Fibroblast of skin of back (primary cell): ENCODE measurements at regions not wholly inside any gene's neighbourhood (a gene's known extent, or its start where the extent isn't known, plus 50 kb on each side); places are given as distances from the start of the nearest gene placed in this dataset.
"Not testable (repeated sequence)": the region's sequence is repeated elsewhere in the genome, so short reads cannot be mapped to it uniquely, and the experiment has no call there.

Source experiments
- DNase-seq: peaks from one replicate; pipeline ENCODE4 v3.0.0-alpha.2; 2013

DNA sequence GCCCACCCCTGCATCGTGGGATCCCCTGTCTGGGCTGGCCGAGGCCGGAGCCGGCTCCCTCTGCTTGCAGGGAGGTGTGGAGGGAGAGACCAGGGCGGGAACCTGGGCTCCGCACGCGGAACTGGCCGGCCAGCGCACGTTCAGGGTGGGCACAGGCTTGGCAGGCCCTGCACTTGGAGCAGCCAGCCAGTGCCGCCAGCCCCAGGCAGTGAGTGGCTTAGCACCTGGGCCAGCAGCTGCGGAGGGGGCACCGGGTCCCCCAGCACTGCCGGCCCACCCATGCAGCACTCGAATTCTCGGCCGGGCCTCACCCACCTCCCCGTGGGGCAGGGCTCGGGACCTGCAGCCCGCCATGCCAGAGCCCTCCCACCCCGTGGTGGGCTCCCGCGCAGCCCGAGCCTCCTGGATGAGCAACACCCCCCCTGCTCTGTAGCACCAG is 422.6 kb downstream of the AMY1C start:
- no peak for DNase-seq

DNA sequence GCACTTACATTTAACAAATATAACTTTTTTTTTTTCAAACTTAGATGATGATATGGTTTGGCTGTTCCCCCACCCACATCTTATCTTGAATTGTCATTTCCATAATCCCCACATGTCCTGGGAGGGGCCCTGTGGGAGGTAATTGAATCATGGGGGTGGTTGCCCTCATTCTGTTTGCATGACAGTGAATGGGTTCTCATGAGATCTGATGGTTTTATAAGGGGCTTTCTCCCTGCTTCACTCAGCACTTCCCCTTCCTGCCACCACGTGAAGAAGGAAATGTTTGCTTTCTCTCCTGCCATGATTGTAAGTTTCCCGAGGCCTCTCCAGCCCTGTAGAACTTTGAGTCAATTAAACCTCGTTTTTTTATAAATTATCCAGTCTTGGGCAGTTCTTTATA is 432.6 kb downstream of the AMY1C start:
- no peak for DNase-seq

DNA sequence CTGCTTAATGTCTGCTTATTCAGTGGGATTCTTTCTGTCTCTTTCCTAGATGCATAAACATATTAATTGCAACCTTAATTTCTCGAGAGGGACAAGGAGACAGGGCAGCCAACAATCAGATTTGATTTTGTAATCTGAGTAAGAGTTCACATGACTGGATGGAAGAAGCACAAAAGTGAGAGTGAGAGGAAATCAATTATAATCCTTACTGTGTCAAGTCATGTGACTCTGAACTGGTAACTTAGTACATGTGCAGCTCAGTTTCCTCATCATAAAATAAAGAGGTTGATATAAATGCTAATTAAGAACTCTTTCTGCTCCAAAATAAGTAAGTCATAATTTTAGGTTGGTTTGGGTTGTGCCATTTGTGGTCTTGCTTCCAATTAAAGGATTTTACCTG is 439.5 kb downstream of the AMY1C start:
- no peak for DNase-seq

- DNase-seq, result no peak
These were observed 441.1 kb downstream of the AMY1C start for GRCh38 chr1:104190821-104191220.

DNA sequence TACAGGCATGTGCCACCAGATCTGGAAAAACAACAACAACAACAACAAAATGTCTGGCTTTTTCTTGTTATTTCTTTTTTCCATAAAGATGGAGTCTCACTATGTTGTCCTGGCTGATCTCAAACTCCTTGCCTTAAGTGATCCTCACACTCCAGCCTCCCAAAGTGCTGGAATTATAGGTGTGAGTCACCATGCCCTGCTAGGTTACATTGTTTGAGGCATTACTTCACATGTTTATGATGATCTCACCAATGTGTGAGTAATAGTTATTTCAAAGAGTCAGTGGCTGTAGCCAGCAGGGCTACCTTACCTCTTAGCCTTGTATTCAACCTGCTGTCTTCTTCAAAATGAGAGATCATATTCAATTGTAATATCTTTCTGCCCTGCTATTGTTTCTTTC is 445.7 kb downstream of the AMY1C start:
- DNase-seq, result peak; percentile 0

GRCh38 chr1:104196136-104196535 is 446.4 kb downstream of the AMY1C start:
- DNase-seq, result no peak

DNA sequence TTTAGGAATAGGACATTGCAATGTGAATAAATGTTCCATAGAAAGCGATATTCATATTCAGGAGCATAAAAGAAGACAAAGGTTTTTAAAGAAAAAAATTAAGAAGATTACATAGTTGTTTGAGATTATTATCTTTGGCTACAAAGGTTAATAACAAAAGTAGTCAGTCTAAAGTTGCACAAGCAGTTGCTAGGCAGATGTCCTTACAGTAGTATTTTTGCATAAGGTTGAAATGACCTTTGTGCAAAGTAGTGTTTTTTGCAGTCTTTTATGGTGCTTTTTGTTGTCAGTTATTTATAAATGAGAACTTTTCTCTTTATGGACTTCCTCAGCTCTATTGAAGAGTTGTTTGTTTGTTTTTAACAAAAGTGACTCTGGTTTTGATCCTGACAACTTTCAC is 447.8 kb downstream of the AMY1C start:
- no peak for DNase-seq

- DNase-seq, result no peak
These were observed 462.5 kb downstream of the AMY1C start for GRCh38 chr1:104212239-104212638.

DNA sequence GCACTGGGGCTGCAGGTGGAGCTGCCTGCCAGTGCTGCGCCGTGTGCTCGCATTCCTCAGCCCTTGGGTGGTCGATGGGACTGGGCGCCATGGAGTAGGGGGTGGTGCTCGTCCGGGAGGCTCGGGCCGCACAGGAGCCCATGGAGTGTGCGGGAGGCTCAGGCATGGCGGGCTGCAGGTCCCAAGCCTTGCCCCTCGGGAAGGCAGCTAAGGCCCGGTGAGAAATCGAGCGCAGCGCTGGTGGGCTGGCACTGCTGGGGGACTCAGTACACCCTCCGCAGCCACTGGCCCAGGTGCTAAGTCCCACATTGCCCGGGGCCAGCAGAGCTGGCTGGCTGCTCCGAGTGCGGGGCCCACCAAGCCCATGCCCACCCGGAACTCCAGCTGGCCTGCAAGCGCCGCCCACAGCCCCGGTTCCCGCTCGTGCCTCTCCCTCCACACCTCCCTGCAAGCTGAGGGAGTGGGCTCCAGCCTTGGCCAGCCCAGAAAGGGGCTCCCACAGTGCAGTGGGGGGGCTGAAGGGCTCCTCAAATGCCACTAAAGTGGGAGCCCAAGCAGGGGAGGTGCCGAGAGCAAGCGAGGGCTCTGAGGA is 467.8 kb downstream of the AMY1C start:
- not testable (repeated sequence) for DNase-seq

- no peak for DNase-seq
These were observed 480.2 kb downstream of the AMY1C start for GRCh38 chr1:104229860-104230259.

DNA sequence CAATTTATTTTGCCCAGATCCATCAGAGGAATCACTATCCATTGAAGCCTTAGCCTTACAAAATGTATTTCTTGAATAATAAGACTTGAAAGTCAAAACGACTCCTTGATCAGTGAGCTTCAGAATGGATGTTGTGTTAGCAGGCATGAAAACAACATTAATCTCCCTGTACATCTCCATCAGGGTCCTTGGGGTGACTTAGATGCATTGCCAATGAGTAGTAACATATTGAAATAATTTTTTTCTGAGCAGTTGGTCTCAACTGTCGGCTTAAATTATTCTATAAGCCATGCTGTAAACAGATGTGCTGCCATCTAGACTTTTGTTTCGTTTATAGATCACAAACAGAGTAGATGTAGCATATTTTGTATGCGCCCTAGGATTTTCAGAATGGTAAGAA is 482.0 kb downstream of the AMY1C start:
- no peak for DNase-seq

GRCh38 chr1:104235141-104235540 is 485.4 kb downstream of the AMY1C start:
- DNase-seq, result no peak

DNA sequence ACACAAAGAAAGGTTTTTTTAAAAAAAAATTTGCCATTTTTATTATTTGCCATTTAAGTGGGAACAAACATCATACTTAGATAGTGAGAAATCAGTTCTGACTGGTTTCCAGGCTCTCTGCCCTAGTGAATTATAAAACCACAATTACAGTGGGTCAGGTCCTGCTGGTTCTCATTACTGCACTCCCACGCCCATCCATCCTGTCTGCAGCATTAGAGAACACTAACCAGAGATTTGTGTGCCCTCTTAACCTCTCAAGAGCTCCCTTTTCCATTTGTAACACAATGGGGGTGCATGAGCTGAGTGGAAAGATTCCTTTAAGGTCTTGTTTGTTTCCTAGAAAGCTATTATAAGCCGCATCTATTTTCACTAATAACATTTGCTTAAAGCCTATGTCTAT is 489.3 kb downstream of the AMY1C start:
- no peak for DNase-seq

DNA sequence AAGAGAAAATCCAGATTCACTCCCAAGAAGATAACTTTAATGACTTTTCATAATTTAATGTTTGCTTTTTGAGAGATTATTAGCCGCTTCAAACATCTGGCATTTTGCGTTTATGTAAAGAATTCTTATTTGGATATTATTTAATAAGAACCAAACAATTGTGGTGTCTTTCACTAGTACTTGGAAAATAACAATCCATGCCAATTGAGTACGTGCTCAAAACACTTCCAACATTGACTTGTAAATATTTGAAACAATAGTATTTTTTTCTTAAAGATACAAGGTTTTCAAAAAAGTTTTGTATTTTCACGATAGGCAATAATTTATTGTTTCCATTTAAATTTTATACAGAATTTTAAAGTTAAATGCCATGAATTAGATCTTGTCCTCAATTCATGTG is 498.7 kb downstream of the AMY1C start:
- DNase-seq, result no peak

GRCh38 chr1:104259481-104259880 is 509.8 kb downstream of the AMY1C start:
- no peak for DNase-seq

DNA sequence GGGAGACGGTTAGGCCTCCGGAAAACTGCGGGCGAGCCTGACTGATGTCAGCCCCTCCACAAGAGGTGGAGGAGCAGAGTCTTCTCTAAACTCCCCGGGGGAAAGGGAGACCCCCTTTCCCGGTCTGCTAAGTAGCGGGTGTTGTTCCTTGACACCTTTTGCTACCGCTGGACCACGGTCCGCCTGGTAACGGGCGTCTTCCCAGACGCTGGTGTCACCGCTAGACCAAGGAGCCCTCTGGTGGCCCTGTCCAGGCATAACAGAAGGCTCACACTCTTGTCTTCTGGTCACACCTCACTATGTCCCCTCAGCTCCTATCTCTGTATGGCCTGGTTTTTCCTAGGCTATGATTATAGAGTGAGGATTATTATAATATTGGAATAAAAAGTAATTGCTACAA is 513.4 kb downstream of the AMY1C start:
- DNase-seq, result not testable (repeated sequence)

DNA sequence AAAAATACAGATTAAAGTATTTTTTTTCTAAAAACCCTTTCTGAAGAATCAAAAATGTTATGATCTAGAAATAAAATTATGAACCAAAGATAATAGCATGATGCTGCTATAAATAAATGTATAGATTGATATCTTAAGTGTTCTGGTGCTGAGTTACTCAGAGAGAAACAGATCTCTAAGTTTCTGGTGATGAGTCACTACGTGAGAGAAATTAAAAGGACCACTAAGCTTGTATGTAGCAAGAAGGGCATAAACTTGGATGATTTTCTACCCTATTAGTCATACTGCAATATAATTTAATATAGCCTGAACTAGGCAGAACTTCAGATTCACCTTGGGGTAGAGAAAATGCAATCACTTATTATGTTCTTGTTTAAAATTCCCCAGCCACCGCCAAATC is 514.8 kb downstream of the AMY1C start:
- no peak for DNase-seq

GRCh38 chr1:104265163-104265562 is 515.5 kb downstream of the AMY1C start:
- DNase-seq, result no peak

DNA sequence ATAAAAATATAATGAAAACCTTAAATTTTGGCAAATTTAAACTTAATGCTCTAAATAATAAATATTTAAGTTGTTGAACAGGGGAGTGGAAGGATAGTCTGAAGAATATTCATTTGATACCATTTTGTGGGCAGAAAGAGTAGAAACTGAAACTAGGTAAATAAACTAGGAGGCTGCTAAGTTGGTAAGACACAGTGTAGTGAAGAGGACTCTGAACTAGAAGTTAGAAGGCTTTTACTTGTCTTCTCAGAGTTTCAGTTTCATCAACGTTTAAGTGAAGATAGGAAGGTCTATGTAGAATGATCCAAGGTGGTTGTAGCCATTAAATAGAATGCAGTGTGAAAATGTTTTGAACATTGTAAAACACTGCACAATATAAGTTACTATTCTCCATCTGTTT is 516.9 kb downstream of the AMY1C start:
- DNase-seq, result no peak

DNA sequence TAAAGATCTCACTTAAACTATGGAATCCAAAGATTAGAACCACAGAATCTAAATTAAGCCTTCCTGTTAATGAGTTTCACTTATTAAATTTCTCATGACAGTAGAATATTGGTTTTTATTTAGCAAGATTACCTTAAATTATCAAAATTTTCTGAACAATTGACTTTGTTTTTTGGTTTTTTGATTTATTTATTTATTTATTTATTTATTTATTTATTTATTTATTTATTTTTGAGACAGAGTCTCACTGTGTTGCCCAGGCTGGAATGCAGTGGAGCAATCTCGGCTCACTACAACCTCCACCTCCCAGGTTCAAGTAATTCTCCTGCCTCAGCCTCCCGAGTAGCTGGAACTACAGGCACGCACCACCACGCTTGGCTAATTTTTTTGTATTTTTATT is 538.6 kb downstream of the AMY1C start:
- not testable (repeated sequence) for DNase-seq

- DNase-seq, result no peak
These were observed 541.5 kb downstream of the AMY1C start for GRCh38 chr1:104291156-104291555.

GRCh38 chr1:104294259-104294658 is 544.6 kb downstream of the AMY1C start:
- DNase-seq, result no peak

GRCh38 chr1:104295511-104295910 is 545.8 kb downstream of the AMY1C start:
- DNase-seq, result no peak

DNA sequence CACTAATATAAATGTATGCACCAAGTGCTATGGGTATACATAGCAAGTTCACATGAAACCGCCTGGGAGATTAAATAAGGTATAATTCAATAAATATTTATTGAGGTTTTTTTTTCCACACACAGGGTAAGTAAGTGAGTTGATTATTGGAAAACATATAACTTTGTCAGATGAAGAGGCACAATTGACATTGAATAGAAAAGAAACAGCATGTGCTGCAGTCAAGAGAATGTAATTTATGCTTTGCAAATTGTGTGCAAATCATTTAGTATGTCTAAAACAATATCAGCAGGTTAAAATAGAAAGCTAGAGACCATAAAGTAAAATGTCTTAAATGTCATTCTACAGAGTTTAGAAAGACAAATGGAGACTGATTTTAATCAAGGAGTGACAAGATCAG is 560.0 kb downstream of the AMY1C start:
- DNase-seq, result no peak

DNA sequence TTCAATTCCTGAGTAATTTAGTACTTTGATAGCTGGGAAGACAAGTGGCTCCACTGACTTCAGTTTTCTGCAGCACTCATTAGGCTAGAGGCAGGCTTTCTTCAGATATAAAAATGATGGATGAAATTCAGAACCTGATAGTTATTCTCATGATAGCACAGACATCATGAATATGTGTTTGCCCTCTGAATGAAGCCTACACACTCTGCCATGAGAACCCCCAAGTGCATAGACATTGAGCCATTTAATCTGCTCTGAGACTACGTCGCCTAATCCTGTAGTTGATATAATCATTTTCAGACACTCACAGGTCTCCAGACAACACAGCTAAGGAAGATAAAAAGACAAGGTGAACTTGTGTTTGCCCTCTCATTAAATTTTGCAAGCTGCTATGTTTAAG is 566.1 kb downstream of the AMY1C start:
- no peak for DNase-seq
